RPMI7951 (cell line): ENCODE measurements at regions not wholly inside any gene's neighbourhood (a gene's known extent, or its start where the extent isn't known, plus 50 kb on each side); places are given as distances from the start of the nearest gene placed in this dataset.
A peak's percentile ranks its signal among the peaks of the same experiment; 100 is the strongest.
"Not testable (repeated sequence)": the region's sequence is repeated elsewhere in the genome, so short reads cannot be mapped to it uniquely, and the experiment has no call there.

Source experiments
- DNase-seq: peaks from one replicate; pipeline ENCODE4 v3.0.0-alpha.2; 2012; ENCODE audit warnings: low read depth

- no peak for DNase-seq
These were observed 158.3 kb downstream of the PDCD6IP start for GRCh38 chr3:33956776-33957175.

GRCh38 chr3:33957176-33957575 is 158.7 kb downstream of the PDCD6IP start:
- DNase-seq: no peak

GRCh38 chr3:33958661-33959060 is 160.2 kb downstream of the PDCD6IP start:
- DNase-seq: no peak

GRCh38 chr3:33962396-33962795 is 164.0 kb downstream of the PDCD6IP start:
- DNase-seq: no peak

- DNase-seq: not testable (repeated sequence)
These were observed 171.8 kb downstream of the PDCD6IP start for GRCh38 chr3:33970180-33970579.

- DNase-seq: no peak
These were observed 172.6 kb downstream of the PDCD6IP start for GRCh38 chr3:33971055-33971454.

- DNase-seq: no peak
These were observed 177.0 kb downstream of the PDCD6IP start for GRCh38 chr3:33975463-33975862.

- no peak for DNase-seq
These were observed 178.8 kb downstream of the PDCD6IP start for GRCh38 chr3:33977227-33977626.

GRCh38 chr3:33980252-33980651 is 181.8 kb downstream of the PDCD6IP start:
- peak; percentile 73 for DNase-seq

GRCh38 chr3:33982269-33982798 is 183.9 kb downstream of the PDCD6IP start:
- DNase-seq: no peak

- DNase-seq: not testable (repeated sequence)
These were observed 184.5 kb downstream of the PDCD6IP start for GRCh38 chr3:33982949-33983348.

GRCh38 chr3:33989229-33989628 is 190.8 kb downstream of the PDCD6IP start:
- no peak for DNase-seq

- no peak for DNase-seq
These were observed 193.2 kb downstream of the PDCD6IP start for GRCh38 chr3:33991673-33992072.

GRCh38 chr3:33993631-33994030 is 195.2 kb downstream of the PDCD6IP start:
- no peak for DNase-seq

- DNase-seq: no peak
These were observed 196.1 kb downstream of the PDCD6IP start for GRCh38 chr3:33994568-33994967.

GRCh38 chr3:34000301-34000700 is 201.9 kb downstream of the PDCD6IP start:
- no peak for DNase-seq

GRCh38 chr3:34001022-34001421 is 202.6 kb downstream of the PDCD6IP start:
- DNase-seq: no peak

GRCh38 chr3:34001990-34002389 is 203.6 kb downstream of the PDCD6IP start:
- DNase-seq: no peak

- DNase-seq: no peak
These were observed 204.2 kb downstream of the PDCD6IP start for GRCh38 chr3:34002569-34003100.

- peak; percentile 37 for DNase-seq
These were observed 207.5 kb downstream of the PDCD6IP start for GRCh38 chr3:34005886-34006285.

- DNase-seq: no peak
These were observed 209.8 kb downstream of the PDCD6IP start for GRCh38 chr3:34008191-34008590.

- no peak for DNase-seq
These were observed 210.7 kb downstream of the PDCD6IP start for GRCh38 chr3:34008836-34009809.
